Stomach (tissue), 8 donors: ENCODE measurements at regions not wholly inside any gene's neighbourhood (a gene's known extent, or its start where the extent isn't known, plus 50 kb on each side); places are given as distances from the start of the nearest gene placed in this dataset.
A peak's percentile ranks its signal among the peaks of the same experiment; 100 is the strongest.

ENCODE experiments used
- DNase-seq, 2 donors: peaks; one replicate each; pipeline versions ENCODE4 v3.0.0 to v3.0.0-alpha.2; 2013 to 2019
- H3K27ac ChIP-seq, 5 donors: fragments of 200-600 bp in 4 of 5; sonication (generic) in 4 of 5; one replicate each; pipeline ENCODE4 v1.5.1; 2013 to 2019; ENCODE audit warnings: mild to moderate bottlenecking in 1 of 5, moderate library complexity in 1 of 5
- H3K27me3 ChIP-seq, 3 donors: fragments of 200-600 bp; sonication (generic); one replicate each; pipeline ENCODE4 v1.5.1; 2017 to 2019; ENCODE audit warnings: mixed run types in 1 of 3
- H3K36me3 ChIP-seq, 4 donors: fragments of 200-600 bp; sonication (generic); 1 replicate in 3 of 4; 2 replicates in 1 of 4; pipeline ENCODE4 v1.5.1; 2016 to 2019
- H3K4me1 ChIP-seq, 4 donors: fragments of 200-600 bp; sonication (generic); one replicate each; pipeline ENCODE4 v1.5.1; 2016 to 2019
- H3K4me3 ChIP-seq, 4 donors: fragments of 200-600 bp; sonication (generic) in 3 of 4; one replicate each; pipeline ENCODE4 v1.5.1; 2016 to 2019; ENCODE audit warnings: mild to moderate bottlenecking in 1 of 4
- H3K9me3 ChIP-seq, 4 donors: fragments of 200-600 bp; sonication (generic); one replicate each; pipeline ENCODE4 v1.5.1; 2016 to 2019
- EP300 ChIP-seq: sonication (generic); formaldehyde crosslinking; IDR thresholded peaks from one replicate; pipeline ENCODE4 v1.6.1; 2017; ENCODE audit warnings: antibody characterized with exemption
- POLR2A ChIP-seq, 4 donors: fragments of 450-650 bp; IDR thresholded peaks; one replicate each; pipeline ENCODE4 v1.6.1; 2016; ENCODE audit warnings: antibody characterized with exemption in 4 of 4, control low read depth in 2 of 4, mild to moderate bottlenecking in 1 of 4, moderate library complexity in 1 of 4
- POLR2AphosphoS5 ChIP-seq, 3 donors: sonication (generic); formaldehyde crosslinking; IDR thresholded peaks; one replicate each; pipeline ENCODE4 v1.6.1; 2016; ENCODE audit warnings: antibody characterized with exemption in 3 of 3
- WGBS, 5 donors: extraction: QIAGEN DNeasy Blood & Tissue Kit in 3 of 5; methylation state at CpG; one replicate each; pipeline versions ENCODE4 v1.1.5 to v1.1.7; 2013 to 2018; 5-methylcytosine and 5-hydroxymethylcytosine counted together
- intact Hi-C: fragments of 100-400 bp; cut with DNase I; formaldehyde crosslinking; loops from one replicate; pipeline ENCODE4 v1.15.1; 2023; ENCODE audit warnings: low total_unique reads
- TF ChIP-seq, protein P1 (sequence below), 7 experiments: fragments of 450-650 bp in 4 of 7; fragments of 200-600 bp in 3 of 7; sonication (generic) in 3 of 7; IDR thresholded peaks; one replicate each; pipeline ENCODE4 v1.5.1; 2016 to 2019; ENCODE audit warnings: antibody characterized with exemption in 7 of 7, control low read depth in 2 of 7, mild to moderate bottlenecking in 1 of 7
- donor health status: healthy with polysubstance abuse.
- donor health status: Bipolar disorder and iron deficiency.
- donor health status: healthy.

DNA sequence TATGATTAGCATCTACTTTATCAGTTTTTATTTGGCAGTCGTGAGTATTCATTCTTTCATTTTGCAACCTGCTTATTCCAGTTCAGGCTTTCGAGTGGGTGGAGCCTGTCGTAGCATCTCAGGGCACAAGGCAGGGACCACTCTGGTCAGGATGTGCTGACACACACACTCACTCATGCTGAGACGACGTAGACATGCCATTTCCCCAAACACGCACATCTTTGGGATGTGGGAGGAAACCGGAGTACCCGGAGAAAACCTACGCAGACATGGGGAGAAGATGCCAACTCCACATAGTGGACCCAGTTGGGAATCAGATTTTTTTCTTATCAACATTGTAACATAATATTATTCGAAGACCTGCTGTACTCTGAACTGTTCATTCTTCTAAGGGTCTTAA is 756.5 kb upstream of the RBFOX1 start:
- H3K4me3 ChIP-seq = no peak overlapping the region
- H3K4me1 ChIP-seq = no peaks in the 10 kb centered on the region
- no peaks in the 10 kb centered on the region for H3K9me3 ChIP-seq
- H3K27me3 ChIP-seq = peaks cover 0 to 11% (median 0%) of the 10 kb centered on the region in 3 donors
- 76 to 83% (median 81%) methylated on average over 10 of the region's 10 CpGs for WGBS, 5 donors
- TF ChIP-seq POLR2AphosphoS5 (IDR thresholded peaks at IDR 0.05) (no peak), EP300 (no peak), POLR2A (IDR thresholded peaks at IDR 0.05) (no peak)
- TF ChIP-seq, protein P1, sequence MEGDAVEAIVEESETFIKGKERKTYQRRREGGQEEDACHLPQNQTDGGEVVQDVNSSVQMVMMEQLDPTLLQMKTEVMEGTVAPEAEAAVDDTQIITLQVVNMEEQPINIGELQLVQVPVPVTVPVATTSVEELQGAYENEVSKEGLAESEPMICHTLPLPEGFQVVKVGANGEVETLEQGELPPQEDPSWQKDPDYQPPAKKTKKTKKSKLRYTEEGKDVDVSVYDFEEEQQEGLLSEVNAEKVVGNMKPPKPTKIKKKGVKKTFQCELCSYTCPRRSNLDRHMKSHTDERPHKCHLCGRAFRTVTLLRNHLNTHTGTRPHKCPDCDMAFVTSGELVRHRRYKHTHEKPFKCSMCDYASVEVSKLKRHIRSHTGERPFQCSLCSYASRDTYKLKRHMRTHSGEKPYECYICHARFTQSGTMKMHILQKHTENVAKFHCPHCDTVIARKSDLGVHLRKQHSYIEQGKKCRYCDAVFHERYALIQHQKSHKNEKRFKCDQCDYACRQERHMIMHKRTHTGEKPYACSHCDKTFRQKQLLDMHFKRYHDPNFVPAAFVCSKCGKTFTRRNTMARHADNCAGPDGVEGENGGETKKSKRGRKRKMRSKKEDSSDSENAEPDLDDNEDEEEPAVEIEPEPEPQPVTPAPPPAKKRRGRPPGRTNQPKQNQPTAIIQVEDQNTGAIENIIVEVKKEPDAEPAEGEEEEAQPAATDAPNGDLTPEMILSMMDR (IDR thresholded peaks at IDR 0.05) = no peak
- intact Hi-C loops = no loop called here
- no peaks in the 10 kb centered on the region for H3K36me3 ChIP-seq
- H3K27ac ChIP-seq = no peak overlapping the region
- DNase-seq = no peak

DNA sequence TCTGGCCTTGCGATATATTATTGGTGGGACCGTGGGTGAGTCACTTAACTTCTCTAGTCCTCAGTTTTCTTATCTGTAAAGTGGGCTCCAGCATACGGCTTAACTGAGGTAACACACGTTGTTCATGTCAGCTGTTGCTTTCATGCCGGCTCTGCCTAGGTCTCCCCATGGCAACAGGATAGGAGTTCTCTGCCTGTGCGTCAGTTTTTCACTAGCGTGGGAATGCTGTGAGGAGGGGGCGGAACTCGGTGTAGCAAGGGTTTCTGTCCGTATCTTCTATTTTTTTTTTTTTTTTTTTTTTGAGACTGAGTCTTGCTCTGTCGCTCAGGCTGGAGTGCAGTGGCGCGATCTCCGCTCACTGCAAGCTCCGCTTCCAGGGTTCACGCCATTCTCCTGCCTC is 758.5 kb upstream of the RBFOX1 start:
- Histone ChIP-seq H3K27ac (no peak overlapping the region), H3K4me3 (no peak overlapping the region), H3K36me3 (no peaks in the 10 kb centered on the region), H3K4me1 (no peaks in the 10 kb centered on the region), H3K9me3 (no peaks in the 10 kb centered on the region), H3K27me3 (peaks cover 0 to 11% (median 0%) of the 10 kb centered on the region in 3 donors)
- intact Hi-C loops = no loop called here
- no peak for TF ChIP-seq POLR2AphosphoS5 (IDR thresholded peaks at IDR 0.05)
- 88 to 93% (median 90%) methylated on average over 14 to 16 of the region's 16 CpGs for WGBS, 5 donors
- DNase-seq = no peak

DNA sequence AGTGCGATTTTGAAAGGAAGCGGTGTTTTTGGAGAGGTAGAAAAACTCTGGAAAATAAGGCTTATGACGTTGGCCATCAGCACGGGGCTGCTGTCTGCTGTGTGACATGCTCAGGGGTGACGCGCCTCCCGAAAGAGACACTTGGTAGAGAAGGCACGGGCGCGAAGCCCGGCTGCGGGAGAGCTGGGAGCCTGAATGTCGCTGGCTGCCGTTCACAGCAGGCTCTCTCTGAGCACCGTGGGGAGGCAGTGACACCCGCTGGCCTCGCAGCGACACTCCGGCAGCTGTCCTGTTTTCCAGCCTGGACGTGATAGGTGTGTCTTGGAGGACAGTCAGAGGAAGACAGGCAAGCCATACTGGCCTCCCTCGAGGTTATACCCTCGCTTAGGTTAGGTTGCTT is 759.1 kb upstream of the RBFOX1 start:
- WGBS, 5 donors = 16 to 25% (median 23%) methylated on average over 15 to 22 of the region's 22 CpGs
- Histone ChIP-seq H3K27me3 (peaks cover 0 to 11% (median 0%) of the 10 kb centered on the region in 3 donors), H3K4me1 (no peaks in the 10 kb centered on the region), H3K27ac (no peak overlapping the region), H3K36me3 (no peaks in the 10 kb centered on the region), H3K9me3 (peaks cover 0 to 2% (median 0%) of the 10 kb centered on the region in 4 donors), H3K4me3 (no peak overlapping the region)
- peak in 1 of 2 donors; percentile 39 for DNase-seq
- TF ChIP-seq POLR2A (IDR thresholded peaks at IDR 0.05) = no peak
- TF ChIP-seq, protein P1 (IDR thresholded peaks at IDR 0.05) = no peak
- no peak for TF ChIP-seq POLR2AphosphoS5 (IDR thresholded peaks at IDR 0.05)
- TF ChIP-seq EP300 = no peak
- intact Hi-C loops = no loop called here

DNA sequence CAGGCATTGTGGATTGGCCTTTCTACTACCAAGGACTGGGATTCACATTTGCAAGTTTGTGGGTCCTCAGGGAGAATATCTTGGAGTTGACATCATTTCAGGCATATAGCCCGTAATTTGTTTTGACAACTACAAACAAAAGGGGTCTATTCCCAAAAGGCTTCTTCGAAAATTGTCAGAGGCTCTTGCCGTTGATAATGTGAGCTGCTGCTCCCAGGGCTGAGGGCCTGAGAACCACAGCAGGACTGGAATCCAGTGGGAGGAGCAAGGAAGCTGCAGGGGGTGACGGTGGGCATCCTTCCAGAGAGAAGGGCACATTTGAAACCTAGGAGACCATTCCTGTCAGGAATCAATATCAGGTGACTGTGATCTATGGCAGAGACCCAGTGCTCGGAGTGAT is 761.6 kb upstream of the RBFOX1 start:
- TF ChIP-seq POLR2AphosphoS5 (IDR thresholded peaks at IDR 0.05) (no peak), EP300 (no peak)
- TF ChIP-seq, protein P1 (IDR thresholded peaks at IDR 0.05) = no peak
- Histone ChIP-seq H3K27ac (no peak overlapping the region), H3K4me1 (no peaks in the 10 kb centered on the region), H3K36me3 (no peaks in the 10 kb centered on the region), H3K9me3 (peaks cover 0 to 11% (median 0%) of the 10 kb centered on the region in 4 donors), H3K27me3 (peaks cover 0 to 11% (median 0%) of the 10 kb centered on the region in 3 donors), H3K4me3 (no peak overlapping the region)
- WGBS, 5 donors = 32 to 54% (median 48%) methylated on average over 5 of the region's 5 CpGs
- DNase-seq = no peak
- intact Hi-C loops = no loop called here

DNA sequence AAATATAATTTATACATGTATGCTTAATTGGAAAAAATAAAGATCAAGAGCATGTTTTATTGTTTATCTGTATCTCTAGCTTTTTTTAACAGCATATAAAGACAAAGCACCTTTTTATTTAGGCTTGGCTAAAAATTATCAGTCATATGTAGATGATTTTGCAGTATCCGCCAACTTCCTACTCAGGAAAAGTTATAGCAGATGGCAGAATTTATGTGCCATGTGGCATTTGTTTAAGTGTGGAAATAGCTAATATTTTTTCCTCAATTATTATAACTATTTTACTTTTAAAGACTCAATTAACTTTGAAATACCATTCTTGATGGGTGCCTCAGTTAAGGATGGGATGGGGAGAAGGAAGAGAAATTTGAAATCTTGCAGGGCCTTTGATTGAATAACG is 762.1 kb upstream of the RBFOX1 start:
- 77 to 96% (median 84%) methylated on average over 2 of the region's 2 CpGs for WGBS, 5 donors
- Histone ChIP-seq H3K9me3 (peaks cover 0 to 11% (median 0%) of the 10 kb centered on the region in 4 donors), H3K36me3 (no peaks in the 10 kb centered on the region), H3K4me3 (no peak overlapping the region), H3K27ac (no peak overlapping the region), H3K27me3 (peaks cover 0 to 11% (median 0%) of the 10 kb centered on the region in 3 donors), H3K4me1 (no peaks in the 10 kb centered on the region)
- TF ChIP-seq, protein P1 (IDR thresholded peaks at IDR 0.05) = no peak
- TF ChIP-seq EP300 (no peak), POLR2AphosphoS5 (IDR thresholded peaks at IDR 0.05) (no peak), POLR2A (IDR thresholded peaks at IDR 0.05) (no peak)
- intact Hi-C loops = no loop called here
- no peak for DNase-seq
